Esophagus muscularis mucosa (tissue), 4 donors: ENCODE measurements at regions not wholly inside any gene's neighbourhood (a gene's known extent, or its start where the extent isn't known, plus 50 kb on each side); places are given as distances from the start of the nearest gene placed in this dataset.

ENCODE experiments used
- DNase-seq: peaks from one replicate; pipeline ENCODE4 v3.0.0-alpha.2; 2017; ENCODE audit errors: extremely low spot score
- H3K27ac ChIP-seq, 4 donors: fragments of 200-600 bp; sonication (generic); replicated peaks in 1 of 4; 1 replicate in 3 of 4; 2 replicates in 1 of 4; pipeline ENCODE4 v1.5.1; 2016 to 2019; ENCODE audit warnings: mild to moderate bottlenecking in 1 of 4
- H3K27me3 ChIP-seq, 4 donors: fragments of 200-600 bp; sonication (generic); one replicate each; pipeline versions ENCODE4 v1.5.1 to v1.6.0; 2016 to 2019
- H3K36me3 ChIP-seq, 4 donors: fragments of 200-600 bp; sonication (generic); one replicate each; pipeline ENCODE4 v1.5.1; 2016 to 2019
- H3K4me1 ChIP-seq, 4 donors: fragments of 200-600 bp; sonication (generic); one replicate each; pipeline ENCODE4 v1.5.1; 2016 to 2019
- H3K4me3 ChIP-seq, 4 donors: fragments of 200-600 bp; sonication (generic); 1 replicate in 2 of 4; 2 replicates in 2 of 4; pipeline ENCODE4 v1.5.1; 2016 to 2019; ENCODE audit warnings: mild to moderate bottlenecking in 4 of 4, moderate library complexity in 1 of 4
- H3K9me3 ChIP-seq, 4 donors: fragments of 200-600 bp; sonication (generic); 1 replicate in 3 of 4; 2 replicates in 1 of 4; pipeline ENCODE4 v1.5.1; 2016 to 2019
- EP300 ChIP-seq: sonication (generic); formaldehyde crosslinking; IDR thresholded peaks from one replicate; pipeline ENCODE4 v1.6.1; 2017; ENCODE audit warnings: antibody characterized with exemption
- POLR2A ChIP-seq: fragments of 450-650 bp; IDR thresholded peaks from one replicate; pipeline ENCODE4 v1.6.1; 2017; ENCODE audit warnings: antibody characterized with exemption, moderate library complexity, mild to moderate bottlenecking, low read depth
- POLR2AphosphoS5 ChIP-seq, 2 donors: sonication (generic); formaldehyde crosslinking; IDR thresholded peaks; one replicate each; pipeline ENCODE4 v1.6.1; 2017; ENCODE audit warnings: antibody characterized with exemption in 2 of 2
- WGBS: methylation state at CpG from one replicate; pipeline ENCODE4 v1.1.5; 2018; 5-methylcytosine and 5-hydroxymethylcytosine counted together
- intact Hi-C: fragments of 100-400 bp; cut with DNase I; formaldehyde crosslinking; loops from one replicate; pipeline ENCODE4 v1.15.1; 2023
- TF ChIP-seq, protein P1 (sequence below), 3 experiments: fragments of 200-600 bp in 2 of 3; fragments of 450-650 bp in 1 of 3; sonication (generic) in 2 of 3; IDR thresholded peaks; one replicate each; pipeline ENCODE4 v1.5.1; 2017 to 2019; ENCODE audit warnings: antibody characterized with exemption in 3 of 3, mild to moderate bottlenecking in 2 of 3, moderate library complexity in 1 of 3

DNA sequence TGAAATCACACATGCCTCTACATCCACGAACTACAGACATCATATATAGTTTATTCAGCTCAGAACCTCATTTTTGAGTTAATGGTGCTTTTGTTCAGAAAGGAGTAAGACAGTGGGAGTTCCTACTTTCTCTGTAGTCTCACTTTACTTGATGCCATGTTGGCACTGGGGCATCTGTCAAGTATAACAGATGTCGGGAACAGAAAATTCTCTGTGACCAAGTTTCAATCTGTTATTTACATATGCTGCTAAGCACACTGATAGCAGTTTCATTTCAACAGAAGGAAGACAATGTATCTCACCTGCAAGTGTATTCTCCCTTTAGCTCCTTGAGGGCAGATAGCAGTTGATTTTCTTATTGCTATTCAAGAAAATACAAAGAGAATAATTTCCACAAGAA, 774.1 kb downstream of the METTL4 start:
- no peaks in the 10 kb centered on the region for H3K4me1 ChIP-seq
- 68% methylated on average over 2 of the region's 2 CpGs for WGBS
- no peak overlapping the region for H3K27ac ChIP-seq
- no peak overlapping the region for H3K4me3 ChIP-seq
- no peaks in the 10 kb centered on the region for H3K9me3 ChIP-seq
- intact Hi-C loops: no loop called here
- no peak for DNase-seq
- no peaks in the 10 kb centered on the region for H3K27me3 ChIP-seq
- TF ChIP-seq POLR2A: no peak
- TF ChIP-seq, protein P1, sequence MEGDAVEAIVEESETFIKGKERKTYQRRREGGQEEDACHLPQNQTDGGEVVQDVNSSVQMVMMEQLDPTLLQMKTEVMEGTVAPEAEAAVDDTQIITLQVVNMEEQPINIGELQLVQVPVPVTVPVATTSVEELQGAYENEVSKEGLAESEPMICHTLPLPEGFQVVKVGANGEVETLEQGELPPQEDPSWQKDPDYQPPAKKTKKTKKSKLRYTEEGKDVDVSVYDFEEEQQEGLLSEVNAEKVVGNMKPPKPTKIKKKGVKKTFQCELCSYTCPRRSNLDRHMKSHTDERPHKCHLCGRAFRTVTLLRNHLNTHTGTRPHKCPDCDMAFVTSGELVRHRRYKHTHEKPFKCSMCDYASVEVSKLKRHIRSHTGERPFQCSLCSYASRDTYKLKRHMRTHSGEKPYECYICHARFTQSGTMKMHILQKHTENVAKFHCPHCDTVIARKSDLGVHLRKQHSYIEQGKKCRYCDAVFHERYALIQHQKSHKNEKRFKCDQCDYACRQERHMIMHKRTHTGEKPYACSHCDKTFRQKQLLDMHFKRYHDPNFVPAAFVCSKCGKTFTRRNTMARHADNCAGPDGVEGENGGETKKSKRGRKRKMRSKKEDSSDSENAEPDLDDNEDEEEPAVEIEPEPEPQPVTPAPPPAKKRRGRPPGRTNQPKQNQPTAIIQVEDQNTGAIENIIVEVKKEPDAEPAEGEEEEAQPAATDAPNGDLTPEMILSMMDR (IDR thresholded peaks at IDR 0.05): no peak
- TF ChIP-seq EP300: no peak
- TF ChIP-seq POLR2AphosphoS5 (IDR thresholded peaks at IDR 0.05): no peak
- H3K36me3 ChIP-seq: no peaks in the 10 kb centered on the region

DNA sequence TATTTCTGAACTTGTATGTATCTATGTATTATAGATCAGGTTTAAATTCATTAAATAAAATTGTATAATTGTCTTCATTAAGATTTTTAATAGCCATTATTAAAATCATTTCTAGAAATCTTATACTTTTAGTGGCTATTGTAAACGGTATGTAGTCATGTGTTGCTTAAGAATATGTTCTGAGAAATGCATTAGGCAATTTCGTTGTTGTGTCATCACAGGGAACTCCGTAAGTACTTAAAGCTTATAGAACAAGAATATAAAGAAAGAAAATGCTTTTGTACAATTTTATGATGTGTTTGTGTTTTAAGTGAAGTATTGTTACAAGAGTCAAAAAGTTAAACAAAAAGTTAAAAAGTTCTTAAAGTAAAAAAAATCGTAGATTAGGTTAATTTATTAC, 765.8 kb downstream of the METTL4 start:
- no peak overlapping the region for H3K4me3 ChIP-seq
- 77% methylated on average over 4 of the region's 4 CpGs for WGBS
- intact Hi-C loops: no loop called here
- no peaks in the 10 kb centered on the region for H3K27me3 ChIP-seq
- TF ChIP-seq, protein P1 (IDR thresholded peaks at IDR 0.05): no peak
- no peak for TF ChIP-seq EP300
- TF ChIP-seq POLR2A: no peak
- TF ChIP-seq POLR2AphosphoS5 (IDR thresholded peaks at IDR 0.05): no peak
- no peaks in the 10 kb centered on the region for H3K36me3 ChIP-seq
- no peak overlapping the region for H3K27ac ChIP-seq
- no peak for DNase-seq
- H3K9me3 ChIP-seq: no peaks in the 10 kb centered on the region
- H3K4me1 ChIP-seq: no peaks in the 10 kb centered on the region

DNA sequence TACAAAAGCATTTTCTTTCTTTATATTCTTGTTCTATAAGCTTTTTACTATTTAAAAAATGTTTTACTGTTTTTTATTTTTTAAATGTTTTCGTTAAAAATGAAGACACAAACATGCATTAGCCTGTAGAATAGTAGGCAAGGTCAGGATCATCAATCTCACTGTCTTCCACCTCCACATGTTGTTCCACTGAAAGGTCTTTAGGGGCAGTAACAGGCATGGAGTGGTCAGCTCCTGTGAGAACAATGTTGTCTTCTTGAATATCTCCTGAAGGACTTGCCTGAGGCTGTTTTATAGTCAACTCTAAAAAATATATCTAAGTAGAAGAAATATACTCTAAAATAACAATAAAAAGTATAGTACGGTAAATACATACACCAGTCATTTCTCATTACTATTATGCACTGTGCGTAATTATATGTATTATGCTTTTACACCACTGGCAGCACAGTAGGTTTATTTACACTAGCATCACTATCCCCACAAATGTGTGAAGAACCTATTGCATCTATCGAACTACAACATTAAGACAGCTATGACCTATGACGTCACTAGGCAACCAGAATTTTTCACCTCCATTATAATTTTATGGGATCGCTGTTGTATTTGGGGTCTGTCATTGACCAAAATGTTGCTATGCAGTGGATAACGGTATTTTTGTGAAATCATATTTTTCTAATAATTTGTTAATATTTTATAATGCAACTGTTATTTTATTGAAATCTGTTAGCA, 764.3 kb downstream of the METTL4 start:
- Histone ChIP-seq H3K36me3 (no peaks in the 10 kb centered on the region), H3K27ac (no peak overlapping the region), H3K9me3 (no peaks in the 10 kb centered on the region), H3K27me3 (no peaks in the 10 kb centered on the region), H3K4me1 (no peaks in the 10 kb centered on the region), H3K4me3 (no peak overlapping the region)
- no peak for DNase-seq
- 83% methylated on average over 7 of the region's 7 CpGs for WGBS
- intact Hi-C loops: no loop called here
- TF ChIP-seq EP300 (no peak), POLR2AphosphoS5 (IDR thresholded peaks at IDR 0.05) (no peak), POLR2A (no peak)
- TF ChIP-seq, protein P1 (IDR thresholded peaks at IDR 0.05): no peak

DNA sequence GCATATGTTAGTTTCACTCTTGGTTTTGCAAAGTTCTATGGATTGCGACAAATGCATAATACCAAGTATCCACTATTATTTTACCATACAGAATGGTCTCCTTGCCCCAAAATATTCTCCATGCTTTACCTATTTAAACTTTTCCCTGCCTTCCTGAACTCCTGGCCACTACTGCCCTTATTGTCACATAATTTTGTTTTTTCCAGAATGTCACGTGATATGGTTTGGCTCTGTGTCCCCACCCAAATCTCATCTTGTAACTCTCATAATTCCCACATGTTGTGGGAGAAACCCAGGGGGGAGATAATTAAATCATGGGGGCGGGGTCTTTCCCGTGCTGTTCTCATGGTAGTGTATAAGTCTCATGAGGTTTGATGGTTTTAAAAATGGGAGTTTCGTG, 760.0 kb downstream of the METTL4 start:
- Histone ChIP-seq H3K27me3 (no peaks in the 10 kb centered on the region), H3K4me1 (no peaks in the 10 kb centered on the region), H3K36me3 (no peaks in the 10 kb centered on the region), H3K27ac (no peak overlapping the region), H3K9me3 (no peaks in the 10 kb centered on the region), H3K4me3 (no peak overlapping the region)
- intact Hi-C loops: no loop called here
- WGBS: 84% methylated on average over 5 of the region's 5 CpGs
- no peak for TF ChIP-seq EP300
- TF ChIP-seq POLR2A: no peak
- no peak for TF ChIP-seq POLR2AphosphoS5 (IDR thresholded peaks at IDR 0.05)
- TF ChIP-seq, protein P1 (IDR thresholded peaks at IDR 0.05): no peak
- no peak for DNase-seq

DNA sequence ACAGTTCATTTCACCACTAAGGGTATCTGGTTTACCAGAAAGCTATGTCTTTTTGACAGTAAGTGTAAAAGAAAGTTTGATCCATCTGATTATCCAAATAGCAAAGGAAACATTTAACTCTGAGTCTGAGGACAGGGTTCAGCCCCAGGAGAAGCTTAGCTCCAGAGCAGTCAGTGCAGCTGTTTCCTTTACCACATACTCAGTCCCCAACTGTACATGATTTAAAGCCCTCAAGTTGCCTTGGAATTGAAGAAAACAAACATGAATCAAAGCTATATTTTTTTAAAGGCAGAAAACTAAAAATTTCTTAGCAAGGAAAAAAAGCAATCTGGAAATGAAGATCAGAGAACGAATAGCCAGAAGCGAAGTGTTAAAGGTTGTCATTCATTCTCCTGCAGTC, 746.0 kb downstream of the METTL4 start:
- no peak overlapping the region for H3K4me3 ChIP-seq
- H3K27ac ChIP-seq: no peak overlapping the region
- DNase-seq: no peak
- TF ChIP-seq, protein P1 (IDR thresholded peaks at IDR 0.05): no peak
- no peak for TF ChIP-seq EP300
- no peak for TF ChIP-seq POLR2A
- no peak for TF ChIP-seq POLR2AphosphoS5 (IDR thresholded peaks at IDR 0.05)
- no peaks in the 10 kb centered on the region for H3K36me3 ChIP-seq
- no peaks in the 10 kb centered on the region for H3K9me3 ChIP-seq
- intact Hi-C loops: no loop called here
- WGBS: 73% methylated on average over 2 of the region's 2 CpGs
- no peaks in the 10 kb centered on the region for H3K27me3 ChIP-seq
- no peaks in the 10 kb centered on the region for H3K4me1 ChIP-seq
